D721Med (cell line): ENCODE measurements at regions not wholly inside any gene's neighbourhood (a gene's known extent, or its start where the extent isn't known, plus 50 kb on each side); places are given as distances from the start of the nearest gene placed in this dataset.
"Not testable (repeated sequence)": the region's sequence is repeated elsewhere in the genome, so short reads cannot be mapped to it uniquely, and the experiment has no call there.

Source experiments
- DNase-seq: peaks from one replicate; pipeline ENCODE4 v3.0.0; 2011; ENCODE audit warnings: low spot score; ENCODE audit not compliant: insufficient read length
- FAIRE-seq: peaks from 2 replicates; lab custom pipeline; 2011; peaks lifted over from hg19 to GRCh38; lab: Jason Lieb, UNC
- TF ChIP-seq, protein P1 (sequence below): IDR thresholded peaks from 2 replicates; pipeline ENCODE4 v1.5.1; 2012; ENCODE audit warnings: mild to moderate bottlenecking, control low read depth; ENCODE audit not compliant: insufficient read depth; ENCODE audit errors: missing control alignments

DNA sequence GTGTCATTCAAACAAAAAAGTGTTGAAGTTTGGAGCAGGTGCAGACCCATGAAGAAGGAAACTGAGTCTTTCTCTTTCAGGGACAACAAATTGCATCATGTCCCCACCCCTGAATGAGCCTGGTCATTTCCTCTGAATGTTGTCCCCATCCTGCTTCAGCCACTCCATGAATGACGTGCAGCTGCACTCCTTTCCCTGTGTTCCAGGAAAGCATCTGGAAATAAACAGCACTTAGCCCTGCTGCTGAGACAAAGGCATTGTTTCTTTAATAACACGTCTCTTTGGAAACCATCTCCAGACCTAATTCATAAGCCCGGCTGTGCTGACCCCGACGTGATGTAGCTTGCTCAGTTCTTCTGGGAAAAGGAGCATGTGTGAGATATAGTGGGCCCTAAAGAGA is 682.3 kb downstream of the BRINP1 start:
- TF ChIP-seq, protein P1, sequence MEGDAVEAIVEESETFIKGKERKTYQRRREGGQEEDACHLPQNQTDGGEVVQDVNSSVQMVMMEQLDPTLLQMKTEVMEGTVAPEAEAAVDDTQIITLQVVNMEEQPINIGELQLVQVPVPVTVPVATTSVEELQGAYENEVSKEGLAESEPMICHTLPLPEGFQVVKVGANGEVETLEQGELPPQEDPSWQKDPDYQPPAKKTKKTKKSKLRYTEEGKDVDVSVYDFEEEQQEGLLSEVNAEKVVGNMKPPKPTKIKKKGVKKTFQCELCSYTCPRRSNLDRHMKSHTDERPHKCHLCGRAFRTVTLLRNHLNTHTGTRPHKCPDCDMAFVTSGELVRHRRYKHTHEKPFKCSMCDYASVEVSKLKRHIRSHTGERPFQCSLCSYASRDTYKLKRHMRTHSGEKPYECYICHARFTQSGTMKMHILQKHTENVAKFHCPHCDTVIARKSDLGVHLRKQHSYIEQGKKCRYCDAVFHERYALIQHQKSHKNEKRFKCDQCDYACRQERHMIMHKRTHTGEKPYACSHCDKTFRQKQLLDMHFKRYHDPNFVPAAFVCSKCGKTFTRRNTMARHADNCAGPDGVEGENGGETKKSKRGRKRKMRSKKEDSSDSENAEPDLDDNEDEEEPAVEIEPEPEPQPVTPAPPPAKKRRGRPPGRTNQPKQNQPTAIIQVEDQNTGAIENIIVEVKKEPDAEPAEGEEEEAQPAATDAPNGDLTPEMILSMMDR: no peak
- no peak for DNase-seq
- FAIRE-seq: no peak

DNA sequence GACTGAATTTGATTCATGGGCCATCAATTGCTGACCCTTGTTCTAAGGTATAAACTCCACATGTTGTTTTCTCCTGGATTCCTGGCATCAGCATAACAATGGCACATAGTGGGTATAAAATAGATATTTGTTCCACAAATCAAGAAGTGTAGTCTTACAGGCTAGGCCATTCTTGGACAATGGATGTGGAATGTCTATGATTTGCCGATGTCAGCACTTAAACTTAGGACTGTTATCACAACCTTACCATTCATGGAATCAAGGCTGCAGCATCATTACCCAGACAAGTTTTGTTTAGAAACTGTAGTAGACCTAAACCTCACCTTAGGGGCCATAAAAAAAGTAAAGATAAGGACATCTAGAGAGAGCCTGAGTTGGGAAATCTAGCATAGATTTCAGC is 680.0 kb downstream of the BRINP1 start:
- no peak for FAIRE-seq
- DNase-seq: no peak
- TF ChIP-seq, protein P1: no peak

DNA sequence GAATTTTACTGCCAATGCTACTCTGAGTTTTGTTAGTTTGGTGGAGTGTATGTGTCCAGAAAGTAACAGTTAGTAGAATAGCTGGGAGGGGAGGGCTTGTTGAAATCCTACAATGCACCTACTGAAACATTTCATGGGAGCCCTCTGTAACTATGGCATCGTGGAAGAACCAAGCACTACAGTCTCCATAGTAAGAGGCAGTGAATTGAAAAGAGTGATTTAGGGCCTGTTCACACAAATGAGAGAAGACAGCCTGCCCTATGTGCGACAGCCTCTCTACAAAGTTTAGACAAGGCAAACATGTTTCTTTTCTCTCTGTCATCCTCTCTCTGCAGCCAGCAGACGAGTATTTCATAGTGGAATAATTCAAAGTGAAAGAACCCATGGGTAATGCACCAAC is 676.6 kb downstream of the BRINP1 start:
- TF ChIP-seq, protein P1: no peak
- FAIRE-seq (no peak), DNase-seq (no peak)

DNA sequence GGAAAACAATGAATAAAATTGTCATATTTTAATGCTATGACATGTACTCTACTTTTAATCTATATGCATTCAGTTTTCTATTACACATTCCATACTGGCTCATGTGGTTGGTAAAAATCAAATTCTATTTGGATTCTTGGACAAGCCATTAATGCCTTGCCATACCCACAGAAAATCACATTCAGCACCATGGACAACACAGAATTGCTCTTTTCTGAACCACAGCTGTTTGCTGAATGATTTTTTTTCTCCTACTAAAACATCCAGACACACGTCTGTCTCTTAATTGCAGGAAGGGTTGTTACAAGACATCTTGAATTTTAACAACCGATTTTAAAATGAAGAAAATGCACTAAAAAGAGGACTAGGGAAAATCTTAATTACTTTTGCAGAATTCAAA is 675.6 kb downstream of the BRINP1 start:
- FAIRE-seq (no peak), DNase-seq (no peak)
- TF ChIP-seq, protein P1: no peak

DNA sequence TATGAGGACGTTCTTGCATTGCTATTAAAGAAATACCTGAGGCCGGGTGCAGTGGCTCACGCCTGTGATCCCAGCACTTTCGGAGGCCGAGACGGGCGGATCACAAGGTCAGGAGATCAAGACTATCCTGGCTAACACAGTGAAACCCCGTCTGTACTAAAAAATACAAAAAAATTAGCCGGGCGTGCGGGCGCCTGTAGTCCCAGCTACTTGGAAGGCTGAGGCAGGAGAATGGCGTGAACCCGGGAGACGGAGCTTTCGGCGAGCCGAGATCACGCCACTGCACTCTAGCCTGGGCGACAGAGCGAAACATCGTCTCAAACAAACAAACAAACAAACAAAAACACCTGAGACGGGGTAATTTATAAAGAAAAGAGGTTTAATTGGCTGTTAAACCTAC is 674.0 kb downstream of the BRINP1 start:
- not testable (repeated sequence) for DNase-seq, FAIRE-seq

DNA sequence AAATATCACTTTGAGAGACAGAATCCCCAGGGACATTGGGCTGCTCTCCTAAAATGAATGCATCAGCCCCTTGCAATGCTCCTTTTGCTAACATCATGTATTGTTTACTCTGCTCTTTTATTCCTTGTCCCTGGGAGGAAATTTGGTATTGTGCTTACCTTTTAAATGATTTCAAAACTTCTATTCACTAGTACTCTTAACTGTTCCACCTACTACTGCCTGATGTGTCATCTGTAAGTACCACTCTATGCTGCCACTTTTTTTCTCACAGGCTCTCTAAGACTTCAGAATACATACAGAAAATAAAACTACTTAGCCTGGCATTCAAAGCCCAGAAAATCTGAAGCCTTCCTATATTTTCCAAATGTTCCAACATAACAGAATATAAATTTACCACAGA is 667.2 kb downstream of the BRINP1 start:
- TF ChIP-seq, protein P1: no peak
- DNase-seq (no peak), FAIRE-seq (no peak)

DNA sequence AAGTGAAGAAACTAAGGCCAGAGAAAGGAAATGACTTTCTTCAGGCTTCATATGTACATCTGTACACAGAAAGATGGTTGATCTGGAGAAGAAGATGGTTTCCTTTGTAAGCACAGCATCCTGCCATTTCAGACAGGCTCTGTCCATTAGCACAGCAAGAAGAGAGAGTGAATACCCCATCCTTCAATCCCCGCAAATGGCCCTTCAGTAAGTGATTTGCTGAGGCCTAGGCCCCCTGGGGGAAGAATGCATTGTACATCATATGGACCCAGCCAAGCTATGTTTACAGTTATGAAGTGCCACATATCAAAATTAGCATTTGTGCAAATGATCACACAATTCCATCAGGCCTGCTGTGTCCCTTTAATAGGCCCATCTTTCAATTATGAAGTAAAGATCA is 657.4 kb downstream of the BRINP1 start:
- TF ChIP-seq, protein P1: no peak
- DNase-seq (no peak), FAIRE-seq (no peak)

DNA sequence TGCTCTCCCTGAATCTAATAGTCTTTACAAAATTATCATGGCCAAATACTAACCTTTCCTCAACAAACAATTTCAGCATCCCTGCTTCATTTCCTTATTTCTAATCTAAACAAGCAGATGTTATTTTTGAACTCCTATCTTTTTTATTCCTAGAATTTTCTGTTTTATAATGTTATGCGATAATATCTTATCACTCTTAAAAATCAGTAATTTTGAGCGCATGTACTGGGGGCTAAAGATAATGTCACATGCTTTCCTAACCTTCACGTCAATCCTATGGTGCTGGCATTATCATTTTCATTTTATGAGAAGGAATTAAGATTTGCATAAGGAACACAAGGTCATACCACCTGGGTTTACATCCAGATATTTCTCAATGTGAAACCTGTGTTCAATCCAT is 648.0 kb downstream of the BRINP1 start:
- TF ChIP-seq, protein P1: no peak
- DNase-seq: no peak
- no peak for FAIRE-seq
